ENCODE measurements at regions not wholly inside any gene's neighbourhood (a gene's known extent, or its start where the extent isn't known, plus 50 kb on each side); places are given as distances from the start of the nearest gene placed in this dataset.
"Not testable (repeated sequence)": the region's sequence is repeated elsewhere in the genome, so short reads cannot be mapped to it uniquely, and the experiment has no call there.

DNA sequence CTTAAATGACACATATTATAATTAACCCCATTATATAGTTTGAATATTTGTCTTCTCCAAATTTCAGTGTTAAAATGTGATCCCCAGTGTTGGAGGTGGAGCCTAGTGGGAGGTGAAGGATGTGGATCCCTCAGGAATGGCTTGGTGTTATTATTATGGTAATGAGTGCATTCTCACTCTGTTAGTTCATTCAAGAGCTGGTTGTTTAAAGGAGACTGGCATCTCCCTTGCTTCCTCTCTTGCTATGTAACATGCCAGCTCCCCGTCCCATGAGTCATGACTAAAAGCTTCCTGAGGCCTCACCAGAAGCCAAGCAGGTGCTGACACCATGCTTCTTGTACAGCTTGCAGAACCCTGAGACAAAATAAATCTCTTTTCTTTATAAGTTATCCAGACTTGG is 1612.7 kb downstream of the AMY1C start:
- H3K4me3 ChIP-seq (ENCODE audit: low read depth, low read length): no peak overlapping the region
- no peak for DNase-seq (ENCODE audit: low read depth)

DNA sequence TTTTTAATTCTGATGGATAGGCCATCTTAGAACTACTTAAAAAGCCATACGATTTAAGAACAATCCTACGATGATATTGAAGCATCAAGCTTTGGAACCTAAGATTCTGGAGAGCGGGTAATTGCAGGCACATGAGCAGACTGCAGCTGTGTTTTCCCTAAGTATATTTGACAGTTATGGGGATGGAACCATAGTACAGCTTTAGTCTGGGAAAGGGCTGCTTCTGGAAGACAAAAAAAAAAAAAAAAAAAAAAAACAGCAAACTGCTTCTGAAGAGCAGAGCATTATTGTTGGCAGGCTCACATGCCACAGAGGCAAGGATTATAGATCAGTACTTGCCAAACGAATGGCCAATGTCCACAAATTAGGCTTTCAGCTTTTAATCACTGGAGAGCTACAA is 1618.7 kb downstream of the AMY1C start:
- H3K4me3 ChIP-seq (ENCODE audit: low read depth, low read length): no peak overlapping the region
- DNase-seq (ENCODE audit: low read depth): no peak

GRCh38 chr1:105373681-105374080 is 1624.0 kb downstream of the AMY1C start:
- no peak overlapping the region for H3K4me3 ChIP-seq (ENCODE audit: low read depth, low read length)
- no peak for DNase-seq (ENCODE audit: low read depth)

- no peak overlapping the region for H3K4me3 ChIP-seq (ENCODE audit: low read depth, low read length)
- no peak for DNase-seq (ENCODE audit: low read depth)
These were observed 1636.8 kb downstream of the AMY1C start for GRCh38 chr1:105386489-105386888.

GRCh38 chr1:105396001-105396400 is 1646.3 kb downstream of the AMY1C start:
- no peak overlapping the region for H3K4me3 ChIP-seq (ENCODE audit: low read depth, low read length)
- no peak for DNase-seq (ENCODE audit: low read depth)

DNA sequence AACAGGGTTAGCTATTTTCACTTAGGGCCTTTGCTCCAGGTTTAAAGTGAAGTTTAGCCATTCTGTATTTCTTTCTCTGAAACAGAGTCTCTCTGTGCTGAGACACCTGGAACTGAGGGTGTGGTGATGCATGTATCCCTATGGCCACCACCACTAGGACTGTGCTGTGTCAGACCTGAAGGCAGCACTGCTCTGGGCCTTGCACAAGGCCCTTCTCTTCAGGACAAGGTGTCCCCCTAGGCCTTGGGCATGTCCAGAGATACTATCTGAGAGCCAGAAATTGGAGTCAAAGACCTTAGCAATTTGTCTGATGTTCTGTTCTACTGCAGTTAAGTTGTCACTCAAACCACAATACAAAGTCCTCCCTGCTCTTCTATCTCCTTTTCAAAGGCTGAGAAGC is 1649.2 kb downstream of the AMY1C start:
- DNase-seq (ENCODE audit: low read depth): no peak
- no peak overlapping the region for H3K4me3 ChIP-seq (ENCODE audit: low read depth, low read length)

GRCh38 chr1:105399716-105400115 is 1650.0 kb downstream of the AMY1C start:
- no peak overlapping the region for H3K4me3 ChIP-seq (ENCODE audit: low read depth, low read length)
- no peak for DNase-seq (ENCODE audit: low read depth)

DNA sequence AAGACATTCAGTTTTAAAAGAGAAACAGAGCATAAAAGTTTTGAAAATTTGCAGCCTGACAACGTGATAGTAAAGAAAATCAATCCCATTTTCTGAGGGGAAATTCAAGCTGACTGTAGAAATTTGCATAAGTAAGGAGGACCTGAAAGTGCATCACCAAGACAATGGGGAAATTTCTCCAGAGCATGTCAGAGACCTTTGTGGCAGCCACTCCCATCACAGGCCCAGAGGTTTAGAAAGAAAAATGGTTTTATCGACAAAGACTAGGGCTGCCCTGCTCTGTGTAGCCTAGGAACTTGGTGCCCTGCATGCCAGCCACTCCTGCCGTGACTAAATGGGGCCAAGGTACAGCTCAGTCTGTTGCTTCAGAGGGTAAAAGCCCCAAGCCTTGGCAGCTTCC is 1640.2 kb upstream of the PRMT6 start:
- no peak for DNase-seq (ENCODE audit: low read depth)
- no peak overlapping the region for H3K4me3 ChIP-seq (ENCODE audit: low read depth, low read length)

- DNase-seq (ENCODE audit: low read depth): no peak
- H3K4me3 ChIP-seq (ENCODE audit: low read depth, low read length): no peak overlapping the region
These were observed 1637.4 kb upstream of the PRMT6 start for GRCh38 chr1:105419030-105419429.

DNA sequence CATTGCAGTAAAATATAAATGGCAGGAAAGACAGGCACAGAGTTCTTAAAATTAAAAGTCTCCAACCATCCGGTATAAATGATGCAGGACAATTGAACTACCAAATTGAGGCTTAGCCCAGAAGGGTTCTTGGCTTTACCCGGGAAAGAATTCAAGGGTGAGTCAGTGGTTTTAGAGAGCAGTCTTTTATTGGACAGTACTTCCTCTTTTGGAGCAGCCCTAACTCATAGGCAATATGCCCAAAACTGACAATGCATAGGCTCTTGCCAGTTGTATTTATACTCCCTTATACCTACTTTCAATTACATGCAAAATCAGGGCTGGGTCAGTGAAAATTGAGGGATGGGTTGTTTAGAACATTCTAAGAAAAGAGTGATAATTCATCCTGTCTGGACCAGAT is 1628.9 kb upstream of the PRMT6 start:
- no peak overlapping the region for H3K4me3 ChIP-seq (ENCODE audit: low read depth, low read length)
- no peak for DNase-seq (ENCODE audit: low read depth)

DNA sequence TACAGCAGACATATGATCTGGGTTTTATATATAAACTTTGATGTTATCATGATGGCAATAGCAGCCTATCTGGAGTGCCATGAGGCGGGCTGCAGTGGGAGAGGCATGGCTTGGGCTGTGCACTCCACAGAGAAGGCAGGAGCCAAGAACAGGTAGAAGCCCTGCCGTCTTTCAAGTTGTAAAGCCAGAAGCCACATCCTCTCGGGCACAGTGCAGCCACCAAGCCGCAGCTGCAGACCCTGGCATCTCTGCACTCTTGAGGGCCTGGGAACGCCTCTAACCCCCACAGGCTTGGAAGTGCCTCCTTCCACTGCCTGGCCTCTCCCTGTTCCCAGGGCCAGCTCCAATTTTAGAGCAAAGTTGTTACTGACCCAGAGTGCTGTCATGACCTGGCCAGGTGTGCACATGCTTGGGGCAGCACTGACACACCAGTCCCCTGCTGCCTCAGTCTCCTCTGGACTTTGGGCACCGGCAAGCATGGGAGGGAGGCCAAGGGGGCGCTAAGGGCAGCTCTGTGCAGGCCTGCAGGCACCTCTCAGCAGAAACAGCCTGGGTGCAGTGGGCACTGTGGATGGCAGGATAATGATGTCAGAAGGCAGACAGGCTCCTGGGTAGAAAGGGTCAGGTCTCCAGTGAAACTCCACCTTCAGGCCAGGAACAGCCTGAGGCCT is 1619.8 kb upstream of the PRMT6 start:
- no peak for DNase-seq (ENCODE audit: low read depth)
- no peak overlapping the region for H3K4me3 ChIP-seq (ENCODE audit: low read depth, low read length)

- DNase-seq (ENCODE audit: low read depth): no peak
- no peak overlapping the region for H3K4me3 ChIP-seq (ENCODE audit: low read depth, low read length)
These were observed 1618.6 kb upstream of the PRMT6 start for GRCh38 chr1:105437847-105438246.

DNA sequence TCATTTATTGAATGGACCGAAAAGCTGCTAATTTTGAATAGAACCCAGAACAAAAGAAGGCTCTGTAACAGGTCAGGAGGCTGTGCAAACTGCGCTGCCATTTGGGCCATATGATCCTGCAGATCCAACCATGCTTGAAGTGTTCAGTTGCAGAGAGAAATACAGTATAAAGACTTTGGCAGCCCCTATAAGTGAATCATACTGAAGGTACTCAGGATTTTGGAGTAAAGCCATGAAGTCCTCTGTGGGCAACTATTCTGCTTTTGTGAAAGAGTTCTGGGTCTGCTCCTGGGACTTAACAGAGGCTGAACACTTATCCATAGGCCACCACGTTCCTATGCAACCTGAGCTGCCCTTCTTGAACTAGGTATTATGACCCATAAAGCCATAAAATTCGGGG is 1613.6 kb upstream of the PRMT6 start:
- H3K4me3 ChIP-seq (ENCODE audit: low read depth, low read length): no peak overlapping the region
- DNase-seq (ENCODE audit: low read depth): peak; percentile 24

- DNase-seq (ENCODE audit: low read depth): no peak
- no peak overlapping the region for H3K4me3 ChIP-seq (ENCODE audit: low read depth, low read length)
These were observed 1596.7 kb upstream of the PRMT6 start for GRCh38 chr1:105459759-105460158.

- DNase-seq (ENCODE audit: low read depth): no peak
- no peak overlapping the region for H3K4me3 ChIP-seq (ENCODE audit: low read depth, low read length)
These were observed 1594.2 kb upstream of the PRMT6 start for GRCh38 chr1:105462308-105462707.

GRCh38 chr1:105467549-105467948 is 1588.9 kb upstream of the PRMT6 start:
- no peak overlapping the region for H3K4me3 ChIP-seq (ENCODE audit: low read depth, low read length)
- no peak for DNase-seq (ENCODE audit: low read depth)

GRCh38 chr1:105470541-105470940 is 1585.9 kb upstream of the PRMT6 start:
- DNase-seq (ENCODE audit: low read depth); H3K4me3 ChIP-seq (ENCODE audit: low read depth, low read length): not testable (repeated sequence)

- DNase-seq (ENCODE audit: low read depth): peak; percentile 26
- no peak overlapping the region for H3K4me3 ChIP-seq (ENCODE audit: low read depth, low read length)
These were observed 1573.0 kb upstream of the PRMT6 start for GRCh38 chr1:105483436-105483835.

DNA sequence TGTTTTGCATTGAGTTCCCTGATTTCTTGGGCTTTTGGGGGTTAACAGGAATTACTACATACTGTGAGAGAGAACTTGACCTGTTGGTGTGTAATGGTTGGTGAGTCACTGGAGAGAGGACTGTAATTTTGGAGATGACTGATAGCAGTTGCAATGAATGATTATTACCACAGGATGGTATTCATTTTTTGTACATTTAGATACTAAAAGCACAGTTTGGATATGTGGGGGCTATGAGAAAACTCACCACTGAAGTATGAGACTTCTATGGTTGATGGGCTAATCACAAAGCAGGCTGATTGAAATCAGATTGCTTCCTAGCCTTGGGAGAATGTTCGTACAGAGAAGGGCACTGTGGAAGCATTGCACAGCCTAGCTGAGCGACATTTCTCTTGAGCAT is 1571.3 kb upstream of the PRMT6 start:
- DNase-seq (ENCODE audit: low read depth): peak; percentile 86
- H3K4me3 ChIP-seq (ENCODE audit: low read depth, low read length): no peak overlapping the region

- peak; percentile 26 for DNase-seq (ENCODE audit: low read depth)
These were observed 1563.6 kb upstream of the PRMT6 start for GRCh38 chr1:105492921-105493320.

DNA sequence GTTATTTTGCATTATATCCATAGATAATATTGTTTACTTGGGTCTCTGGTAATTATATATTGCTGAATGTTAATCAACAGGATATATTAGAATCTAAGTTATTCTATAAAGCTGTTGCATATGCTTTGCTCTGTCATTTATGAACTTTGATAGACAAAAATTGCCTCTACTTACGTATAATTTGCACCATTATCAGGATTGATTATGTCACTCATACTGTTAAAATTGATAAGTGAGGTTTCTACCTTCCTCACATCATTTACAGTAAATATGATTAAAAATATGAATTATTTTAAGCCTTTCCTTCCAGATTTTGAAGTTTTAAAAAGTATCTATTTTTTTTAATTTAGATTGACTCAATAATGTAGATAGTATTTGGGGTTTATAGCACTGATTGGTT is 1540.4 kb upstream of the PRMT6 start:
- no peak overlapping the region for H3K4me3 ChIP-seq (ENCODE audit: low read depth, low read length)
- no peak for DNase-seq (ENCODE audit: low read depth)

More at GRCh38 chr1:105492921-105493320, 1563.6 kb upstream of the PRMT6 start:
- H3K4me3 ChIP-seq (ENCODE audit: low read depth, low read length): no peak overlapping the region

DNA sequence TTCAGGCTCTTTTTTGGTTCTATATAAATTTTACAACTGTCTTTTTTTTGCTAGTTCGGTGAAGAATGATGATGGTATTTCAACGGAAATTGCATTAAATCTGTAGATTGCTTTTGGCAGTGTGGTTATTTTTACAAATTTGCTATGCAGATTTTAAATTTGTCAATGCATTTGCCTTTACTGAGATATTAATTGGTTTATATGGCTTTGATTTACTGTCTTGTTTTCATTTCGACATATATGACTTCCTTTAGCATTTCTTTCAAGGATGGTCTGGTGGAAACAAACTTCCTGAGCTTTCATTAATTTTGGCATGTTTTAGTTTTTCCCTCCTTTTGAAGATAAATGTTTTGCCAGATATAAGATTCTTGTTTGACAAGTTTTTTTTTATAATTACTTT is 1522.5 kb upstream of the PRMT6 start:
- no peak for DNase-seq (ENCODE audit: low read depth)
- H3K4me3 ChIP-seq (ENCODE audit: low read depth, low read length): no peak overlapping the region

Measured in skeletal muscle cell (primary cell).